GM21825 (cell line): ENCODE measurements at regions not wholly inside any gene's neighbourhood (a gene's known extent, or its start where the extent isn't known, plus 50 kb on each side); places are given as distances from the start of the nearest gene placed in this dataset.

Experiments
- ATAC-seq: cut with Tn5 transposase; IDR thresholded peaks from one replicate; pipeline ENCODE4 v1.9.1; 2021; ENCODE audit warnings: mild to moderate bottlenecking, moderate library complexity; ENCODE audit not compliant: unreplicated experiment

DNA sequence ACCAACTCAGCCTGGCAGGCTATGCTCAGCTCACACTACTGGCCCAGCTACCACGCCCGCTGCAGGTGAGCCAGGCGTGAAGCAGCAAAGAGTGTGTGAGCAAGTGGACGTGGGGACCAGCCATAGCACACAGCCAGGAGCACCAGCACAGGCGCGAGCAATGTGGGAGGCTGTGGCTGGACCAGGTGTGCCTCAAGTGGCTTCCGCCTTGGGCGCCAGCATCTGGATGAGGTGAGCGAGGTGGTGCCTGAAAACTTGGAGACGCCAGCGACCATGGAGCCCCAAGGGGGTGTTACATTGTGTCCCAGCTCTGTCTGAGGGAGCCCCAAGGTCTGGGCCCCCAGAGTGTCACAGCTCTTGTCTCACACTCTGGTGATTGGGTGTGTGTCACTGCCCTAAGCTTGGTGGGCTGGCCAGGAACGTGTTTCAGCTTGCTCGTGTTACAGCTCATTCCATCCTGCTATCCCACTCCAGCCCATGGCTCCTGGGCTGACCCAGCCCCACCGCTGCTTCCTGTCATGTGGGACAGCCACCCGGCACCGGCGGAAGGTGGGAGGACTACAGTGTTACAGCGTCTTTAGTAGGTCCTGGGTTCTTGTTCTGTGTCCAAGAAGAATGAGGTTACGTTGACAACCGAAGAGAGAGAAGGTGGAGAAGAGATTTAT, 508.0 kb upstream of the MMS22L start:
- no peak for ATAC-seq

DNA sequence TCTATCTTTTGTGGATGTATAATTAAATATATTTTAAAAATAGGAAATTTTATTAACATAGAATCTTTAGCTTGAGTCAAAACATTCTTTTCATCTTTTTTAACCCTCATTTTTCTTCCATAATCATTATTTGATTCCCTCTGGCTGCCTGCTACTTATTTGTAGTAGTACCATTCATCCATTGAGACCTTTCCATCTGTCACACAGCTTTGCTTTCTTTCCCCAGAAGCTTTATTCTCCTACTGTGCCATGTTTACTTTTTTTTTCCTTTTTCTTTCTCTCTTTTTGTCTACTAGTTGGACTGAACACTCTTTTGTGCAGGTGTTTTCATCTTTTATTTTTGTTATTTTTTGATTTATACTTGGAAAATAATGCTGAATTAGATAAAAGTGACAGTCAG, 522.6 kb upstream of the MMS22L start:
- ATAC-seq = no peak

DNA sequence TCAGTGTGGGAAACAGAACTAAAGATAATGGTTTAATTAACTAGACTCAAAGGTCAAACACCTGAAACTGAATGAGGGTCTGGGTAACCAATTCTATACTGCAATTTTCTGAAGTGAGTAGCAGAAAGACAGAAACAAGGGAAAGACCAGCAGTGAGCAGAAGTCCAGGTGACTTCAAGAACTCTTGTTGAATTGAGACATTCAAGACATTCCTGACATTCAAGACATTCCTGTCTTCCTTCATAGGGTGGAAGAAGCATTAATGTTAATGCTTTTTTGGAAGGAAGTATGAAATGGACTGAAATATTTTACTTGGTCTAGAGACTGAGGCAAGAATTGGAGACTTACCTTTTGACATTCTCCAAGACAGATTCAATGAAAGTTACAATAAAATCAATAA, 529.9 kb upstream of the MMS22L start:
- no peak for ATAC-seq

DNA sequence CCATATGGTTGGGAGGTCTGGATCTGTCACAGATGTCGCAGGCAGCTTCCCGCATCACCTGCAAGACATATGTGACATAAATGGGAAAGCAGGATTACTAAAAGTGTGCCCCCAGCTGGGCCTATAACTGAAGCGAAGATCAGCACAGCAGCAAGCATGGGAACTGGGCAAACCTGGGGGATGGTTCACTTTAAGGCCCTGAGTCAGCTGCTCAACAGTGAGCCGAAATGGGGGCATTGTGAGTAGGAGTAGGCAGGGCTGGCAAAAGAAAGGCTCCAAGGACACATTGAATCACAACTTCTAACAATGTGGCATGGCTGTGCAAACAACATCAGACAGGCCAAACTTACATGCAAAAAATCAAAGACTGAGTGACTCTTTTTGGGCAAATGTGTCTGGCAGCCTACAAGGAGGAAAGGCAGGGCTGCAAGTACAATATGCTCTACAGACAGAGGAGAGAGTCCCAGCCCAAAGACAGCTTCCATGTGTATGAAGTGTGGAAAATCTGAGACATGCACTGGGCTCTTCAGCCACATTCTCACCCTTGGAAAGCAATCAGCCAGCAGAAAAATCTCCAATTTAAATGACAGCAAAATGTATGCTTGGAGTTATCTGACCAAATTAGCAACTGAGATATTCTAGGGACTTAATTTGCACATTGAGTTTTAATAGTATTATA, 531.0 kb upstream of the MMS22L start:
- no peak for ATAC-seq

DNA sequence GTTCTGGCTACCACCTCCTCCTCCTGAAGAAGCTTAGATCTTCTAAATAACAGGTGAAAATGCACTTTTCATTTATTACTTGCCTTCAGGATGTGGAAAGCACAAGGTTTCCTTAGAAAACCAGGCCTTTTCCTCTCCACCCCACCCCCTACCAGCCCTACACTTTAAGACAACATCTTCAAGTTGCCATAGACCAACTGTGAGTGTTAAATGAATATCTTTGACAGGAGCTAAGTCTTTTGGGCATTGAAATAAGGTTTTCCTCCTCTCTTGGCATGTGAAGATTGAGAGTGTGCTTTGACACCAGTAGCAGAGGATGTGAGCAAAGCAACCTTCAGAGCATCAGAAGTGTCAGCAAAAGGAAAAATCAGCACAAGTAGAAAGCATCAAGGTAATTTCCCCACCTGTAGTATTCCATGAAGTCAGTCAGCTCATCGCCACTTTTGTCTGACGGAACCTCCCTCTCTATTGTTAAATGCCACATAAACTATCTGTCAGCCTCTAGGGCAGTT, 532.3 kb upstream of the MMS22L start:
- no peak for ATAC-seq

DNA sequence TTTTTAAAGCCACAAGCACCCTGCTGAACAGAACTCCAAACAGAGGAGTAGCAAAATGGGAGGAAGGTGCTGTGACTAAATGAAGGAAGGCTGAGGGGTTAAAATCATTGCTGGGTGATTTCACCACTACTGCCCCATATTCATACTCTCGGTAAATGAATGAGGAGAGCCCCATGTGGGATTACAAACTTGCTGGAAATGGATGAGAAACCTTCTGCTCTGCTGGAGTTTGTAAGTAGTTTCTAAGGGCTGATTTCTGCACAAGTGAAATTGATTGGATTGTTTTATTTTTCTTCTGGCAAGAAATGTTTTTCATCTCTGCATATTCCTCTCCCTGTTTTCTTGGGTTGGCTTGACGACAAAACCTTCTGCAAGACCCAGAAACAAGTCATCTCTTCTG, 533.5 kb upstream of the MMS22L start:
- no peak for ATAC-seq

DNA sequence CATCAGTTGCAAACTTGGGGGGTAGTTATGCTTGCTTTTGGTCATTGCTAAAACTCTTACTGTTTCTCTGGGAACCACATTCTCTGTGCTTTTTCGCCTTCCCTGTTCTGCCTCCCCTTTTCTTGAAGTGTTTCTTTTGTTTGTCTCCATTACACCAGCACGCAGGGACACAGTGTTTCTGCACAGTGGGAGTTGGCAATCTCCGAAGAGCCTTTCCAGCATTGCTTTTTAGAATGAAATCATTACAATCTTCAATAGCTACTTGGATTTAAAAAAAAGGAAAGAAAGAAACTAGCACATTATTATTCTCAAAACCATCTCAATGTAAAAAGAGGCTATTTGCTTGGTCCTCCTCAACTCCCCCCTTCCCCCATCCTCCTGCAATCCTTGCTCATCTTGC, 536.7 kb upstream of the MMS22L start:
- ATAC-seq = no peak

DNA sequence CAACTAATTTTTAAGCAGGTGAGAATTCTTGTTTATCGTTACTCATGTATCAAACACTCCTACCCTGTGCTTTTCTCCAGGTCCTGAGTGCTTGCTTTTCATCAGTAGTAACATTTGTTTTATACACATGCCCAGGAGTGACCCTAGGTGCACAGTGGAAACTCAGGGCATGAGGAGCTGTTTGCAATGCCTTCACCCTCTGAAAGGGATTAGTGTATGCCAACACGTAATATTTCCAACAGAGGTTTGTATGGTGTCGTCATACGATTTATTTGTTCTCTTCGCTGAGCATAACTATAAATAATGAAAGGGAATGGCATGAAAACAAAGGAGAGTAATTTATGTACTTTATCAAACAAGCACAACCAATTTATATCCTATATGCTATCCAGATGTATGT, 537.4 kb upstream of the MMS22L start:
- no peak for ATAC-seq

DNA sequence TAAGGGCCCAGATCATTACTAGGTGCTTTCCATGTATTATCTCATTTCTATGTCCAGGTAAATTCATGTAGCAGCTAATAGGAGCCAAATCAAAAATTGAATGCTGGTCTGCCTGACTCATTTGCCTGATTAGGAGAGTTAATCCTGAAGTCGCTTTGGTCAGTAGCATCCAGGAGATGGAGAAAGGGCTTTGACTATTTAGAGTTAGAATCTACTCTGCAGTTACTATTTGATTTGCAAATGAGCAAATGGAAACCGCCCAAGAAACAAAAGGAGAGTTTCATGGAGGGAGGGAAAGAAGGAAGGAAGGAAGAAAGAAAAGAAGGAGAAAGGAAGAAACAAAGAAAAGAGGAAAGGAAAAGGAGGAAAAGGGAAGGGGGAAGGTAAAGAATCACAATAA, 539.6 kb upstream of the MMS22L start:
- ATAC-seq = no peak

DNA sequence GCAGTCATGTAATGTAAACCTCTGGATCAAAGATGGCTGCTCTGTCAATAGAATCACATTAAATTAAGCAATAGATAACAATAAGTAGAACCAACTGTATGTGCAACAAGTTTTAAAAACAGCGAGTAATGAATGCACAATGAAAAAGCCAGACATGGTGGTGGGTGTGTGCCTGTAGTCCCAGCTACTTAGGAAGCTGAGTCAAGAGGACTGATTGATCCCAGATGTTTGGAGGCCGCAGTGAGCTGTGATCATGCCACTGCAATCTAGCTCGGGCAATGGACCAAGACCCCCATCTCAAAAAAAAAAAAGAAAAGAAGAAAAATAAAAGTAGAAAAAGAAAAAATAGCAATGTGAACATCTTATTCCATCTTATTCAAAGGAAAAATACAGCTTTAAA, 558.7 kb upstream of the MMS22L start:
- no peak for ATAC-seq

DNA sequence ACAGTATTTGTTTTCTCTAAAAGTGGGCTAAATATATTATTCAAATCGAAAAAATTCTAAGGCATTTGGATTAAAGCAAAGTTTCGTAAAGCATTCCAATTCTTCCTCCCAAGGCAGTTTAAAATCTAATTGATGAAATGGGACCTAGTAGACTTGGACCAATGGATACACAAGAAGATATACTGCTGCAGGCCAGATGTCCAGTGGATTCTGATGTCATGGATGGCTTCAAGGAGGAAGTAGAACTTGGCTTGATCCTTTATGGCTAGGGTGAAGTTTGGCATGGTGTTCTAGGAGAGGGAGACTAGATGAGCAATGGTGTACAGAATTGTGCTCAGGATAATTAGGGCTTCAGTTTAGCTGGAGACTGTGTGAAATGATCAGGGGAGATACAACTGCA, 559.5 kb upstream of the MMS22L start:
- ATAC-seq = no peak

DNA sequence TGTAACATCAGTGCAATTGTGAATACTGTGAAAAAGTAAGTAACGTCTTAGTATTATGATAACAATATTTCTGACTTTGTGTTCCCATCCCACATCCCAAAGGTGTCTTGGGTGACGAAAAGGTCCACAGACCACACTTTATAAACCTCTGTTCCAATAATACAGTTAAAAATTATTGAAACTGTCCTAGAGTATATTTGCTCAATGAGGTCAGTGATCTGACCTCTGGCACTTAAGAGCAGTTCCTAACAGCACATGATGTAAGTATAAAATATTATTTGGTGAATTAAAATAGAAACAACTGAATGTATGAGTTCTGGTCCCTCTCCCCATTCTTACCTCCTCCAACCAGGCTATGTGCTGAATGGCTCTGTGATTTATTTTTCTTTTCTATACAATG, 566.4 kb upstream of the MMS22L start:
- no peak for ATAC-seq

DNA sequence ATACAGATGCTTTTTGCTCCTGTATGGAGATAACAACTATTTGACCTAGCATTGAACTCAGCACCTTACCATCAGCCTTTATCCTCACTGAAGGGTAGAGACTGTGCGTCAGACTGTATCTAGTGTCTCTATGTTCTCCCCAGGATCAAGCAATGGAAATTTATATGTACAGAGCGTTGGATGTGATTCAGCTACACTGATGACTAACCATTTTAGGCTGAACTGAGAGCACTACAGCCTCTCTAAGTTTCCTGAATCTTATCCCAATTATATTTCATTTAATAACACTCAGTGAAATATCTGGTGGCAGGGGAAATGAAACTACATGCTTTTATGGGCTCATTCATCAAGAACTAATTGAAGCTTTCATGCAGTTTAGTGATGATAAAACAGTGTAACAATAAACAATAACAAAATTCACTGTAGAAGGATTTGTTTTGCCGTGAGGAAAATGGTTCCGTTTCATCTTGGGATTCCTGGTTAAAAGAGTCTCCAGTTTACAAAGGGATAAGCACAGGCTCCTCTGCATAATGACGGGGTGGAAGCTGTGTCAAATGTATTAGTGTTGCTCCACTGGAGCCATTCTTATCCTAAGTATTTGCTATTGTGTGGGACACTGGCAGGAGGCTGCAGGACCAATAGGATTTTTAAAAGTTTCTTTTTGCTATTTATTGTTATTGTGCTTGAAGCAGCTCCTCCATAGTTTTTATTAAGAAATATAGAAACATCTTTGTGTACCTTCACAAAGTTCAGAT, 567.6 kb upstream of the MMS22L start:
- ATAC-seq = no peak

DNA sequence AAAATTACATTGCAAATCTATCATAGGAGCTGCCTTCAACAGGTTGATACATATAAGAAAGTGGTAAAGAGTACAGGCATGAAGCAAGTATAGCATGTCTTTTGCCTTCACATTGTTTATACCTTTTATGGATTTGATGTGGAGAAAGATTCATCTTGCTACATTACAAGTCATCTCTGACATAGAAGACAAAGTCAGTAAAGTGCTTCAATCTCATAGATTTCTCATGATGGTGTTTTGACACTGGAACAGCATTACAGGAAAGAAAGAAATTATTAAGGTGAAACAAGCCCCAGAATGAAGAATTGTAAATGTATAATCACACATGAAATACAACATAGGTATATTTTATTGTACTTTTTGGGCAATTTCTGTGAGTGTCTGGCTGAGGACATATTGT, 580.7 kb upstream of the MMS22L start:
- no peak for ATAC-seq

DNA sequence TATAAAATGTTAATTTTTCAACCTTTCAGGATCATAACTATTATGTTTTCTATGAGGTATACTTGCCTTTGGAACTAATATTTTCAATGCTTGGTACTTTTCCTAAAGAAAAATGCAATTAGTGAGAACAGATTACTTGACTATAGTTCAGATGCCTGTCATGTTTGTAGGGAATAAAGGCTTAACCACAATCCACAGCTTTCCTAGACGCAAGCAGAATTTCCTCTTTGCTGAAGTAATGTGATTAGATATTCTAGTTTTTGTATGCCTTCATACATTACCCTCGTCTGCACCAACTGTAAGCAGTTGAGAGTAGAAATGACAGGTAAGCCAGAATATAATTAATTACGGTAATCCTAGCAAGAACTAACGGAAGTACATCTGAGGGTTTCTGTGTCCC, 581.4 kb upstream of the MMS22L start:
- no peak for ATAC-seq

DNA sequence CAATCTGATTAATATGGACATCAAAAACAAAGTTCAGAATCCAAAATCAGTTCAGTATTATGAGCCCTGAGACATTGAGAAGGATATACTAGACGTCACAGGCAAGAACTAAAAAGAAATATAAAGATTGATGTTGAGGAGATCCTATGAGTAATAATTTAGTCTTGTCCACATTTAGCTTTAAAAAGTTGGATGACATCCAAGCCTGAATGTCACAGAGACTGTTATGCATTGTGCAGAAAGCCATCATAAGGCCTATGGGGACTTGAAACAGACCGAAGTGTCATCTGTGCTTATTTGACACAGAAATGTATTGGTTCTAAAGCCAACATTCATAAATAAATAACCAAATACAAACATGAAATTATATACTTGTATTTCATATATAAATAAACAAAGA, 581.8 kb upstream of the MMS22L start:
- no peak for ATAC-seq

DNA sequence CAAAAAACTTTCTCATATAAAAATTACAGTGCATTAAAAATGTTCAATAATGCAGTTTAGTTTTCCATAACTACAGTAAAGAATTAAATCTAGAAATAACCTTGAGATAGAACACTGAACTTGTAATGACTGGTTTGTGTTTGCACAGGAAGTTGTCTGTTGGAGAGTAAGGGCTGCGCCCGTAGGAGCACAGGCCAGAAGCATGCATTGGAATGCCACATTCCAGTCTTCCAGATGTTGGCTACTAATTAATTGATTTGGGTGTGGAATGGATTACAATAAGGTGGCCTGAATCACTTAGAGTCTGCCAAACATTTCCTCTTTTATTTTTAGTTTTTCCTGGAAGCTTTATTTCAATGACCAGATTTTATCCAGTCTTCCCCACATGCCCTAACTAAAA, 582.6 kb upstream of the MMS22L start:
- ATAC-seq = no peak

DNA sequence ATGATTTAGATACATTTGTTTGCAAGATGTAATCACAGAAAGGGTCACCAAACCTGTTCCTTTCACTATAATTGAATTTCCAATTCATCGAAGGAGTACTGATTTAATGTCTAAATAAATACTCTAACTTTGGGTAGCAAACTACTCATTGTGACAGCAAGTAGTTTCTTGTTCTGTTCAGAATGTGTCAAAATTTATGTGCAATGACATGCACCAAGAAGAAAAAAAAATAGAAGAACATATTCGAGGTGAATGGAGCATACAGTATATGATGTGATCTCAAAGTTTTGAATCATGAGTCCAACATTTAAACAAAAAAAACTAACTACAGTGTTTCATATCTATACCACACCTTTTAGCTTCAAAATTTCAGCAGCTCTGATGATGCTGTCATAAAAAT, 583.6 kb upstream of the MMS22L start:
- no peak for ATAC-seq

DNA sequence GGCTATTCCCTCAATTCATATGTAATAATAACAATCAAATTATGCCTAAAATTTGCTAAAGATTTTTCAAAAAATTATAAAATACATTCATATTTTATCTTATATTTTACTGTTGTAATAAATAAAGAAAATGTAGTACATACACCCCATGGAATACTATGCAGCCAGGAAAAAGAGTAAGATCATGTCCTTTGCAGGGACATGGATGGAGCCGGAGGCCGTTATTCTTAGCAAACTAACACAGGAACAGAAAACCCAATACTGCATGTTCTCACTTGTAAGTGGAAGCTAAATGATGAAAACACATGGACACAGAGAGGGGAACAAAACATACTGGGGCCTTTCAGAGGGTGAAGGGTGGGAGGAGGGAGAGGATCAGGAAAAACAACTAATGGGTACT, 584.2 kb upstream of the MMS22L start:
- ATAC-seq = no peak

DNA sequence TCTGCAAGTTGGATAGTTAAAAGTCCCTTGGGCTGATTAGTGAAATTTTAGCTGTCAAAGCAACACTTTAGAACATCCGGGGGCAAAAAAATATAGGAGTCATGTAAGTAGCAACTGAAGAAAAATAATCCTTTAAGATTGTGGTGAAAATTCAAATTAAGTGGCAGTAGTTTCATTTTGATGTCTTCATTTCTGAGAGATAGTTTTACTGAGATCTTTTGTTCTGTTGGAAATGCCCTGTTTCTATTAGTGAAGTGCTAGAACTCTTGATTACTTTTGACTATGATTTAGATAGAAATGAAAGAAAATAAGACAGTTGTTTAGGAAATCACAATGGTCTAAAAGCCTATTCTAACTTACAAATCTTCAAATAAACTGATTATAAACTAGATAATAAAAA, 587.3 kb upstream of the MMS22L start:
- no peak for ATAC-seq

DNA sequence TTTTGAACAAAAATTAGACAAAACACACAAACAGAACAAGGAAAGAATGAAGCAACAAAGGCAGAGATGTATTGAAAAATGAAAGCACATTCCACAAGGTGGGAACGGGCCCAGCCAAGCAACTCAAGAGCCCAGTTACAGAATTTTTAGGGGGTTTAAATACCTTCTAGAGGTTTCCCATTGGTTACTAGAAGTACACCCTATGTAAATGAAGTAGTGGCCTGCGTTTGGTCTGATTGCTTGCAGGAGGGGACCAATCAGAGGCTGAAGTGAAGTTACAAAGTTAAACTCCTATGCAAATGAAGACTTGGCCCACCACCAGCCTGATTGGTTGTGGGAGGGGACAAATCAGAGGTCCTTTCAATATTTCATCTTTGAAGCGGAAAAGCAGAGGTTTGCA, 593.7 kb upstream of the MMS22L start:
- no peak for ATAC-seq

DNA sequence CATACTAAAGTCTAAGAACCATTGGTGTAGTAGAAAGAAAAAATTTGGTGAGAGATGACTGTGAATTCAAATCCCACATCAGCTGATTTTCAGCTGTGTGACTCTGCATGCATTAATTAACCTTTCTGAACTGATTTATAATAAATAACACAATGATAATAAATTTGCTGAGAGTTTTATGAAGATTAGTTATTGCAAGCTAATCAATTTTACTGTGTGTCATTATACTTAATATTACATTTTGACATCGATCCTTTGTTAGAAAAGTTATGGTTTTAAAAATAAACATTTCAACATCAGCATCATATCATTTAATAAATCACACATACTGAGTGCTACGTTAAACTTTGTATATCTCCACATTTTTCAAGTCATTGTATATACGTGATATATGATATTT, 599.7 kb upstream of the MMS22L start:
- ATAC-seq = no peak
